ENCODE measurements at regions not wholly inside any gene's neighbourhood (a gene's known extent, or its start where the extent isn't known, plus 50 kb on each side); places are given as distances from the start of the nearest gene placed in this dataset.

DNA sequence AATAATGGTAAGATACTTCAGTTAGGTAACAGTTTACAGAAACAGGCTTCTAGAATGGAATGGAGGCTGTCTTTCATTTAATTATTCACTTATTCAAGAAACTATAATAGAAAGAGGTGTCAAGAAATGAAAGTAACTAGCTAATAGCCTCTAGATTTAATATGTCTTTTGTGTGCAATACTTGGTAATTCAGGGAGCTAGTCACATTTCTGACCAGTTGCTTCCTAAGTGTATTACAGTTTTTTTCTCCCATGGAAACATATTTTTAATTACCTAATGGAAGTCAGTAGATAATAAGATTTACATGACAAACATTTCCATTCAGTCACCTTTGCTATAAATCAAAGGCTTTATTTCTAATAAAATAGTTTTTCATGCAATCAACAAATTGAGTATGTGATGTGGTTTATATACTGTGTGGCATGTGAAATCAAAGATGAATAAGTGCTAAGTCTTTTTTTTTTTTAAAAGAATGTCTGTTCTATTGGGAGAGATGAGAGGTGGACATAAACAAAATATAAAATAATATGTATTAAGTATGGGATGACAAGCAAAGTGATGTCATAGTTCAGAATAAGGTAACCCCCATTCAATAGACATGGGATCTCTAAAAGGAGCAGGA, 985.7 kb downstream of the SQOR start (continued):
- no peak for TF ChIP-seq ETV6 (conservative IDR thresholded peaks at IDR 0.05 in 1 of 2, IDR thresholded peaks at IDR 0.05 in 1 of 2; ENCODE audit: borderline replicate concordance in 1 of 2, low read depth in 1 of 2)
- TF ChIP-seq FOS (IDR thresholded peaks at IDR 0.05; ENCODE audit: borderline replicate concordance, extremely low read depth, insufficient read length) = no peak
- TF ChIP-seq MYC (IDR thresholded peaks at IDR 0.05; ENCODE audit: insufficient read depth, insufficient read length, insufficient replicate concordance, low read length, severe bottlenecking) = no peak
- TF ChIP-seq ESRRA (IDR thresholded peaks at IDR 0.05; ENCODE audit: low read length) = no peak
- no peak for TF ChIP-seq NFIC (IDR thresholded peaks at IDR 0.05; ENCODE audit: low read depth, low read length)
- no peak for TF ChIP-seq ZSCAN29 (IDR thresholded peaks at IDR 0.05)
- TF ChIP-seq, protein P1, sequence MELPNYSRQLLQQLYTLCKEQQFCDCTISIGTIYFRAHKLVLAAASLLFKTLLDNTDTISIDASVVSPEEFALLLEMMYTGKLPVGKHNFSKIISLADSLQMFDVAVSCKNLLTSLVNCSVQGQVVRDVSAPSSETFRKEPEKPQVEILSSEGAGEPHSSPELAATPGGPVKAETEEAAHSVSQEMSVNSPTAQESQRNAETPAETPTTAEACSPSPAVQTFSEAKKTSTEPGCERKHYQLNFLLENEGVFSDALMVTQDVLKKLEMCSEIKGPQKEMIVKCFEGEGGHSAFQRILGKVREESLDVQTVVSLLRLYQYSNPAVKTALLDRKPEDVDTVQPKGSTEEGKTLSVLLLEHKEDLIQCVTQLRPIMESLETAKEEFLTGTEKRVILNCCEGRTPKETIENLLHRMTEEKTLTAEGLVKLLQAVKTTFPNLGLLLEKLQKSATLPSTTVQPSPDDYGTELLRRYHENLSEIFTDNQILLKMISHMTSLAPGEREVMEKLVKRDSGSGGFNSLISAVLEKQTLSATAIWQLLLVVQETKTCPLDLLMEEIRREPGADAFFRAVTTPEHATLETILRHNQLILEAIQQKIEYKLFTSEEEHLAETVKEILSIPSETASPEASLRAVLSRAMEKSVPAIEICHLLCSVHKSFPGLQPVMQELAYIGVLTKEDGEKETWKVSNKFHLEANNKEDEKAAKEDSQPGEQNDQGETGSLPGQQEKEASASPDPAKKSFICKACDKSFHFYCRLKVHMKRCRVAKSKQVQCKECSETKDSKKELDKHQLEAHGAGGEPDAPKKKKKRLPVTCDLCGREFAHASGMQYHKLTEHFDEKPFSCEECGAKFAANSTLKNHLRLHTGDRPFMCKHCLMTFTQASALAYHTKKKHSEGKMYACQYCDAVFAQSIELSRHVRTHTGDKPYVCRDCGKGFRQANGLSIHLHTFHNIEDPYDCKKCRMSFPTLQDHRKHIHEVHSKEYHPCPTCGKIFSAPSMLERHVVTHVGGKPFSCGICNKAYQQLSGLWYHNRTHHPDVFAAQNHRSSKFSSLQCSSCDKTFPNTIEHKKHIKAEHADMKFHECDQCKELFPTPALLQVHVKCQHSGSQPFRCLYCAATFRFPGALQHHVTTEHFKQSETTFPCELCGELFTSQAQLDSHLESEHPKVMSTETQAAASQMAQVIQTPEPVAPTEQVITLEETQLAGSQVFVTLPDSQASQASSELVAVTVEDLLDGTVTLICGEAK (IDR thresholded peaks at IDR 0.05; ENCODE audit: borderline replicate concordance) = no peak
- no peak for TF ChIP-seq ZNF622 (IDR thresholded peaks at IDR 0.05)
- no peak for TF ChIP-seq NR2C2 (IDR thresholded peaks at IDR 0.05; ENCODE audit: borderline replicate concordance, control insufficient read depth, insufficient read length, low read depth)

Measured in GM12878 (cell line).